PFSK-1 (cell line): ENCODE measurements at regions not wholly inside any gene's neighbourhood (a gene's known extent, or its start where the extent isn't known, plus 50 kb on each side); places are given as distances from the start of the nearest gene placed in this dataset.

ENCODE experiments used
- FOXP2 ChIP-seq: optimal IDR thresholded peaks from 2 replicates; pipeline ENCODE3; 2011; ENCODE audit warnings: borderline replicate concordance, control low read depth, inconsistent platforms; ENCODE audit not compliant: insufficient read depth; ENCODE audit errors: extremely low read length, extremely low read depth
- POLR2AphosphoS5 ChIP-seq: IDR thresholded peaks from 2 replicates; pipeline ENCODE4 v1.6.1; 2012; ENCODE audit warnings: low read depth, mild to moderate bottlenecking, control low read depth, low read length, moderate library complexity

GRCh38 chr13:29677627-29678026 lies 82.1 kb upstream of the SLC7A1 start:
- TF ChIP-seq POLR2AphosphoS5, result no peak
- TF ChIP-seq FOXP2, result no peak
